ENCODE measurements at regions not wholly inside any gene's neighbourhood (a gene's known extent, or its start where the extent isn't known, plus 50 kb on each side); places are given as distances from the start of the nearest gene placed in this dataset.

- Histone ChIP-seq H3K27ac (ENCODE audit: insufficient read depth, low read length) (no peak overlapping the region), H2BK20ac (ENCODE audit: low read depth, low read length) (no peak overlapping the region), H4K20me1 (ENCODE audit: insufficient read depth, low read length) (no peaks in the 10 kb centered on the region), H2BK120ac (ENCODE audit: low read depth, low read length) (no peak overlapping the region), H3K79me1 (ENCODE audit: low read depth in 1 of 2, low read length in 2 of 2) (no peaks in the 10 kb centered on the region), H3K4ac (ENCODE audit: low read depth, low read length) (no peak overlapping the region), H2BK15ac (ENCODE audit: low read depth, low read length) (no peak overlapping the region), H3K9me1 (ENCODE audit: insufficient read depth, low read length) (no peaks in the 10 kb centered on the region), H4K5ac (ENCODE audit: low read depth, low read length) (no peak overlapping the region), H3K4me3 (ENCODE audit: insufficient read depth, low read depth, low read length) (no peak overlapping the region), H4K91ac (ENCODE audit: insufficient read depth, low read depth, low read length) (no peak overlapping the region), H2BK5ac (ENCODE audit: low read depth, low read length, poor library complexity, severe bottlenecking) (no peak overlapping the region), H3K9ac (ENCODE audit: low read depth, low read length) (no peak overlapping the region), H4K8ac (ENCODE audit: low read depth in 2 of 2, low read length in 2 of 2) (no peak overlapping the region), H3K23ac (ENCODE audit: low read depth, low read length) (no peak overlapping the region), H3K4me1 (ENCODE audit: control insufficient read depth, insufficient read depth, low read length) (no peaks in the 10 kb centered on the region), H3K4me2 (ENCODE audit: low read depth, low read length) (no peak overlapping the region), H2AFZ (replicated peaks; ENCODE audit: low read length, poor library complexity) (no peak overlapping the region), H3K18ac (ENCODE audit: low read depth, low read length) (no peak overlapping the region), H3K9me3 (ENCODE audit: control insufficient read depth, insufficient read depth, low read length) (no peaks in the 10 kb centered on the region), H3K14ac (replicated peaks; ENCODE audit: low read depth, low read length) (no peak overlapping the region), H3K27me3 (ENCODE audit: control insufficient read depth, insufficient read depth, low read length) (no peaks in the 10 kb centered on the region; the same call in 1 of the 2 replicates), H3K36me3 (ENCODE audit: control insufficient read depth, insufficient read depth, low read length) (no peaks in the 10 kb centered on the region), H3K56ac (ENCODE audit: extremely low read depth, insufficient read depth, low read length) (no peak overlapping the region), H2AK9ac (replicated peaks; ENCODE audit: low read depth, low read length, poor library complexity) (no peak overlapping the region), H2AK5ac (ENCODE audit: low read depth, low read length) (no peak overlapping the region)
- peak; percentile 6 for DNase-seq
- dilution Hi-C loops (cut with HindIII; ENCODE audit: low sequenced_read_pairs, unreplicated experiment) (no loop called here), intact Hi-C loops (cut with micrococcal nuclease) (no loop called here), in situ Hi-C loops (cut with MboI; ENCODE audit: low sequenced_read_pairs) (no loop called here)
- CTCF ChIA-PET = no interaction called here
- WGBS, 2 experiments (ENCODE audit: extremely low coverage in 2 of 2, insufficient read length in 1 of 2) = 100% methylated on average over 1 of the region's 7 CpGs; no CpG with 5 or more reads in 1 of the 2 experiments
- no TSS peak for BruUV-seq (replicated peaks)
- ATAC-seq (ENCODE audit: low read depth) = no peak
- POLR2A ChIA-PET (ENCODE audit: unreplicated experiment) = no interaction called here
- TF ChIP-seq MAZ (IDR thresholded peaks at IDR 0.05; ENCODE audit: borderline replicate concordance, low read depth, low read length) (no peak), CHD1 (IDR thresholded peaks at IDR 0.05; ENCODE audit: low read depth, low read length) (no peak), SMC3 (IDR thresholded peaks at IDR 0.05; ENCODE audit: low read depth, low read length) (no peak), RFX5 (IDR thresholded peaks at IDR 0.05; ENCODE audit: low read depth, low read length) (no peak), CTCF (conservative IDR thresholded peaks at IDR 0.05; ENCODE audit: low read depth, low read length) (no peak), POLR2A (IDR thresholded peaks at IDR 0.05; ENCODE audit: low read depth, low read length) (no peak), FOS (IDR thresholded peaks at IDR 0.05; ENCODE audit: low read depth, low read length) (no peak), CEBPB (IDR thresholded peaks at IDR 0.05; ENCODE audit: low read depth, low read length) (no peak), BHLHE40 (IDR thresholded peaks at IDR 0.05; ENCODE audit: low read depth, low read length) (no peak), RAD21 (IDR thresholded peaks at IDR 0.05; ENCODE audit: low read length) (no peak), USF2 (IDR thresholded peaks at IDR 0.05; ENCODE audit: low read depth, low read length) (no peak), RCOR1 (IDR thresholded peaks at IDR 0.05; ENCODE audit: insufficient replicate concordance, low read length) (no peak), ELK1 (IDR thresholded peaks at IDR 0.05; ENCODE audit: borderline replicate concordance, low read depth, low read length) (no peak), MXI1 (IDR thresholded peaks at IDR 0.05; ENCODE audit: borderline replicate concordance, low read depth, low read length) (no peak)
These were observed 140.4 kb downstream of the ATPSCKMT start for GRCh38 chr5:10109299-10109698.

Data from IMR-90 (cell line).